PC-9 (cell line): ENCODE measurements at regions not wholly inside any gene's neighbourhood (a gene's known extent, or its start where the extent isn't known, plus 50 kb on each side); places are given as distances from the start of the nearest gene placed in this dataset.

Experiments
- BruUV-seq: library from RNA; stranded (reverse); fragments of 400-500 nt; replicated peaks from 2 replicates; lab custom pipeline; 2021; lab: Mats Ljungman, UMichigan
- CTCF ChIA-PET: fragments of 300-600 bp; sonication (Branson Sonifier 250); formaldehyde crosslinking; loops from one replicate; lab custom pipeline; 2022; ENCODE audit warnings: antibody characterized with exemption; lab: Charles Lee
- POLR2A ChIA-PET: fragments of 300-600 bp; sonication (Branson Sonifier 250); formaldehyde crosslinking; loops from one replicate; lab custom pipeline; 2022; ENCODE audit warnings: antibody characterized with exemption; ENCODE audit not compliant: unreplicated experiment; lab: Charles Lee
- DNase-seq, 2 experiments: peaks; one replicate each; pipeline versions ENCODE4 v3.0.0 to v3.0.0-alpha.2; 2015 to 2022; ENCODE audit warnings: mixed read lengths in 1 of 2
- H2AFZ ChIP-seq: fragments of 200-600 bp; sonication (generic); 2 replicates; pipeline ENCODE4 v1.8.1; 2017; ENCODE audit warnings: antibody characterized with exemption
- H3F3A ChIP-seq: fragments of 200-600 bp; sonication (generic); 2 replicates; pipeline ENCODE4 v1.8.1; 2017; ENCODE audit warnings: antibody characterized with exemption, mild to moderate bottlenecking, low read depth; ENCODE audit not compliant: insufficient read depth
- H3K27ac ChIP-seq: fragments of 200-600 bp; sonication (generic); 2 replicates; pipeline ENCODE4 v1.6.1; 2016; ENCODE audit warnings: mixed run types
- H3K27me3 ChIP-seq: fragments of 200-600 bp; sonication (generic); 2 replicates; pipeline ENCODE4 v1.6.1; 2016; ENCODE audit warnings: low read depth, mixed run types; ENCODE audit not compliant: insufficient read depth
- H3K36me3 ChIP-seq: fragments of 200-600 bp; sonication (generic); 2 replicates; pipeline ENCODE4 v1.6.1; 2016; ENCODE audit warnings: low read depth, mixed run types
- H3K4me1 ChIP-seq: fragments of 200-600 bp; sonication (generic); replicated peaks from 2 replicates; pipeline ENCODE4 v1.6.1; 2016; ENCODE audit warnings: mixed run types; ENCODE audit not compliant: insufficient read depth
- H3K4me2 ChIP-seq: fragments of 200-600 bp; sonication (generic); 2 replicates; pipeline ENCODE4 v1.6.1; 2017; ENCODE audit warnings: mixed run types
- H3K4me3 ChIP-seq: fragments of 200-600 bp; sonication (generic); 2 replicates; pipeline ENCODE4 v1.6.1; 2016; ENCODE audit warnings: mixed run types
- H3K79me2 ChIP-seq: fragments of 200-600 bp; sonication (generic); 2 replicates; pipeline ENCODE4 v1.6.1; 2017; ENCODE audit warnings: low read depth, mixed run types
- H3K9me2 ChIP-seq: fragments of 200-600 bp; sonication (generic); 2 replicates; pipeline ENCODE4 v1.8.1; 2017; ENCODE audit warnings: mild to moderate bottlenecking; ENCODE audit not compliant: insufficient read depth
- H3K9me3 ChIP-seq: fragments of 200-600 bp; sonication (generic); 2 replicates; pipeline ENCODE4 v1.8.1; 2016; ENCODE audit warnings: low read depth; ENCODE audit not compliant: insufficient read depth
- H4K20me1 ChIP-seq: fragments of 200-600 bp; sonication (generic); 2 replicates; pipeline ENCODE4 v1.8.1; 2017; ENCODE audit not compliant: insufficient read depth
- EZH2 ChIP-seq: fragments of 200-600 bp; sonication (generic); IDR thresholded peaks from 2 replicates; pipeline ENCODE4 v1.8.0; 2017; ENCODE audit warnings: antibody characterized with exemption, low read depth
- intact Hi-C: fragments of 100-400 bp; cut with micrococcal nuclease; formaldehyde crosslinking; loops from one replicate; pipeline ENCODE4 v1.10.0; 2022; ENCODE audit not compliant: unreplicated experiment
- TF ChIP-seq, protein P1 (sequence below): fragments of 200-600 bp; sonication (generic); conservative IDR thresholded peaks from 2 replicates; pipeline ENCODE4 v1.6.1; 2017; ENCODE audit warnings: mixed run types, antibody characterized with exemption, mild to moderate bottlenecking, moderate library complexity

DNA sequence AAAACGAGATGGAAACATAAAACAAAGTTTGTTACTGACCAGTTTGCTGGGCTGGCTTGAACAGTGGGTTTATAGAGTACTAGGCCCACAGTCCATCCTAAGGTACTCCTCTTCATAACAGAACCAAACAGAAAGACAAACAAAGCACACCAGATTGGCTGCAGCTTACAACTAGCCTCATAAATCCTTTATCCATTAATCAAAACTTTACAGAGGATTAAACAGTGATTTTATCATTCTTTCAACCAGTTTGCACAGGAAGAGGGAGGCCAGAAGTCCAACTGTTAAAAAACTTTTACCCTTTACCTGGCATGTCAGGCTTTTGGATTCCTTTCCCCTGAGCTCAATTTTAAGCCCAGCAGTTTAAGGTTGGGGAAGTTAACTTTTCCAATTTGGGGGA lies 1467.6 kb downstream of the MAT2B start:
- Histone ChIP-seq H3K9me3 (no peaks in the 10 kb centered on the region), H3K9me2 (no peaks in the 10 kb centered on the region; the same call in 1 of the 2 replicates), H3K79me2 (no peaks in the 10 kb centered on the region), H3K4me2 (no peak overlapping the region), H3K36me3 (no peaks in the 10 kb centered on the region), H3F3A (no peaks in the 10 kb centered on the region), H3K27me3 (no peaks in the 10 kb centered on the region), H3K4me1 (no peaks in the 10 kb centered on the region), H4K20me1 (no peaks in the 10 kb centered on the region), H3K27ac (no peak overlapping the region), H2AFZ (no peak overlapping the region), H3K4me3 (no peak overlapping the region)
- BruUV-seq: no TSS peak
- ChIA-PET POLR2A (no interaction called here), CTCF (no interaction called here)
- DNase-seq: no peak
- intact Hi-C loops: no loop called here
- TF ChIP-seq EZH2: no peak
- TF ChIP-seq, protein P1, sequence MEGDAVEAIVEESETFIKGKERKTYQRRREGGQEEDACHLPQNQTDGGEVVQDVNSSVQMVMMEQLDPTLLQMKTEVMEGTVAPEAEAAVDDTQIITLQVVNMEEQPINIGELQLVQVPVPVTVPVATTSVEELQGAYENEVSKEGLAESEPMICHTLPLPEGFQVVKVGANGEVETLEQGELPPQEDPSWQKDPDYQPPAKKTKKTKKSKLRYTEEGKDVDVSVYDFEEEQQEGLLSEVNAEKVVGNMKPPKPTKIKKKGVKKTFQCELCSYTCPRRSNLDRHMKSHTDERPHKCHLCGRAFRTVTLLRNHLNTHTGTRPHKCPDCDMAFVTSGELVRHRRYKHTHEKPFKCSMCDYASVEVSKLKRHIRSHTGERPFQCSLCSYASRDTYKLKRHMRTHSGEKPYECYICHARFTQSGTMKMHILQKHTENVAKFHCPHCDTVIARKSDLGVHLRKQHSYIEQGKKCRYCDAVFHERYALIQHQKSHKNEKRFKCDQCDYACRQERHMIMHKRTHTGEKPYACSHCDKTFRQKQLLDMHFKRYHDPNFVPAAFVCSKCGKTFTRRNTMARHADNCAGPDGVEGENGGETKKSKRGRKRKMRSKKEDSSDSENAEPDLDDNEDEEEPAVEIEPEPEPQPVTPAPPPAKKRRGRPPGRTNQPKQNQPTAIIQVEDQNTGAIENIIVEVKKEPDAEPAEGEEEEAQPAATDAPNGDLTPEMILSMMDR: no peak

DNA sequence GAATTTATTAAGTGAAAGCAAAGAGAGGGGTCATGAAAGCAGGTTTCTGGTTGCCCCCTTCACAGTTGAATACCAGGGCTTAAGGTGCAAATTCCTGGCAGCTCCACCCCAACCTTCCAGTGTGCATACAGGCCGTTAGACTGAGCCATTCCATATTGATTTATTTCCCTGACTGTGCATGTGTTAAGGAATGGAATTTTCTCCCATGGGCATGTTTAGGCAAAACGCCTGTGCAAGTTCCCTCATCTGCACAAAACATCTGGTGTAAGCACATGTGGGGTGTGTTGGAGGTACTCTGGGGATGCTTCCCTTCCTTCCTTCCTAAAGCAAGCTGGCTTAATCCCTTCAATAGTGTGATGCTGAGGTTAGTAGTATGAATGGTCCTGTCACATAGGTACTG lies 1470.6 kb downstream of the MAT2B start:
- Histone ChIP-seq H3K9me2 (no peaks in the 10 kb centered on the region; the same call in 1 of the 2 replicates), H4K20me1 (no peaks in the 10 kb centered on the region), H3K79me2 (no peaks in the 10 kb centered on the region), H3K4me1 (no peaks in the 10 kb centered on the region), H3K9me3 (no peaks in the 10 kb centered on the region), H3K27me3 (no peaks in the 10 kb centered on the region), H2AFZ (no peak overlapping the region), H3K4me2 (no peak overlapping the region), H3K27ac (no peak overlapping the region), H3F3A (no peaks in the 10 kb centered on the region), H3K4me3 (no peak overlapping the region), H3K36me3 (no peaks in the 10 kb centered on the region)
- intact Hi-C loops: no loop called here
- ChIA-PET POLR2A (no interaction called here), CTCF (no interaction called here)
- TF ChIP-seq, protein P1: no peak
- no peak for TF ChIP-seq EZH2
- no peak for DNase-seq
- no TSS peak for BruUV-seq

DNA sequence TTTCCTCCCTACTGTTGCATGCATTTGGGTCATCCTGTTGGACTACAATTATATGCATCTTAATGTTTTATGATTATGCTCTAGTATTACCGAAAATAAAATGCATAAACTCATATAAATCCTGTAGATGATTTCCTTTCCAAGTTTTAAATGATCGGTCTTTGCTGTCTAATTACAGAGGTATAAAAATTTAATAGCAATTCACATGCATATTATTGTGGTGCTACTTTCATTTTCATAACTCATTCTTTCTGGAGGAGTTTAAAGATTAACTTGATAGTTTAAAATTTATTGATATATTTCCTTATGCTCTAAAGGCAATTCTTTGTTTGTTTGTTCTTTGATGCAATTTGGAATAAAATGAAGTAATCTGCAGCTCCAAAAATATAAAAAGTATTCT lies 1475.1 kb downstream of the MAT2B start:
- no peak overlapping the region for H3K4me3 ChIP-seq
- no peaks in the 10 kb centered on the region for H3K9me3 ChIP-seq
- H3K27ac ChIP-seq: no peak overlapping the region
- CTCF ChIA-PET: no interaction called here
- no peak for TF ChIP-seq EZH2
- TF ChIP-seq, protein P1: no peak
- H2AFZ ChIP-seq: no peak overlapping the region
- no peaks in the 10 kb centered on the region for H3K27me3 ChIP-seq
- H4K20me1 ChIP-seq: peaks cover 2% of the 10 kb centered on the region; the same call in 1 of the 2 replicates
- H3K36me3 ChIP-seq: no peaks in the 10 kb centered on the region
- no peaks in the 10 kb centered on the region for H3K79me2 ChIP-seq
- DNase-seq: no peak
- H3K4me2 ChIP-seq: no peak overlapping the region
- no peaks in the 10 kb centered on the region for H3K4me1 ChIP-seq
- no peaks in the 10 kb centered on the region for H3F3A ChIP-seq
- H3K9me2 ChIP-seq: no peaks in the 10 kb centered on the region
- intact Hi-C loops: no loop called here
- no TSS peak for BruUV-seq
- POLR2A ChIA-PET: no interaction called here
